Uterus (tissue), 3 donors: ENCODE measurements at regions not wholly inside any gene's neighbourhood (a gene's known extent, or its start where the extent isn't known, plus 50 kb on each side); places are given as distances from the start of the nearest gene placed in this dataset.

Experiments
- DNase-seq, 2 donors: peaks; one replicate each; pipeline ENCODE4 v3.0.0-alpha.2; 2019 to 2020
- H3K27ac ChIP-seq, 2 donors: fragments of 200-600 bp; sonication (generic); 1 replicate in 1 of 2; 2 replicates in 1 of 2; pipeline ENCODE4 v1.5.1; 2016 to 2018
- H3K27me3 ChIP-seq, 2 donors: fragments of 200-600 bp; sonication (generic); one replicate each; pipeline ENCODE4 v1.5.1; 2018 to 2019; ENCODE audit warnings: control low read depth in 1 of 2
- H3K36me3 ChIP-seq, 2 donors: fragments of 200-600 bp; sonication (generic); one replicate each; pipeline ENCODE4 v1.5.1; 2019; ENCODE audit warnings: control low read depth in 1 of 2
- H3K4me1 ChIP-seq, 2 donors: fragments of 200-600 bp; sonication (generic); one replicate each; pipeline ENCODE4 v1.5.1; 2018 to 2019; ENCODE audit warnings: control low read depth in 1 of 2
- H3K4me3 ChIP-seq, 2 donors: fragments of 200-600 bp; sonication (generic); 1 replicate in 1 of 2; 2 replicates in 1 of 2; pipeline ENCODE4 v1.5.1; 2018 to 2019; ENCODE audit warnings: mild to moderate bottlenecking in 1 of 2
- H3K9me3 ChIP-seq, 2 donors: fragments of 200-600 bp; sonication (generic); one replicate each; pipeline ENCODE4 v1.5.1; 2019; ENCODE audit warnings: control low read depth in 1 of 2
- CTCF ChIP-seq, 4 experiments: fragments of 200-600 bp in 2 of 4; fragments of 450-650 bp in 2 of 4; sonication (generic) in 2 of 4; IDR thresholded peaks; one replicate each; pipeline ENCODE4 v1.5.1; 2016 to 2019; ENCODE audit warnings: antibody characterized with exemption in 4 of 4, mild to moderate bottlenecking in 2 of 4, moderate library complexity in 1 of 4
- POLR2A ChIP-seq, 2 donors: fragments of 450-650 bp; IDR thresholded peaks; one replicate each; pipeline ENCODE4 v1.6.1; 2016; ENCODE audit warnings: antibody characterized with exemption in 2 of 2, mild to moderate bottlenecking in 1 of 2, moderate library complexity in 1 of 2
- intact Hi-C: fragments of 100-400 bp; cut with DNase I; formaldehyde crosslinking; loops from one replicate; pipeline ENCODE4 v1.15.1; 2023; ENCODE audit warnings: low total_unique reads
- donor health status: DM: yes; HTN: yes; CAD: no.

DNA sequence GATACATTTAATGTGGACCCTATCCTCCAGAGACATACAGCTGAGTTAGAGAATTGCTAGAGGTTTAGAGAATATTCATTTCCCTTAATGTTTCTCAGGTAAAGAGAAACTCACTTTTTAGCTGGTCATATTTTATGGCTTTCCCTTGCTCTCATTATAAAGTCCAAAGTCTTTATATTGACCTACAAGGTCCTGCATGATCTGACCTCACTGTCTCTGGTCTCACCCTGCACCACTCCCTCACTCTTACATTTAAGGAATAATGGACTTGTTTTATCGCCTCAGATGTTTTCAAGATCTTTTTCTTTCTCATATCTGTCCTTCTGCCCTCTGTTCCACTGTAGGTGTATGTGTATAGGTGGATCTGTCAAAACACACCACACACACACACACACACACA is 597.3 kb downstream of the PLCL1 start:
- Histone ChIP-seq H3K4me1 (no peaks in the 10 kb centered on the region), H3K36me3 (no peaks in the 10 kb centered on the region), H3K27me3 (no peaks in the 10 kb centered on the region), H3K27ac (no peak overlapping the region), H3K4me3 (no peak overlapping the region), H3K9me3 (no peaks in the 10 kb centered on the region)
- DNase-seq, result no peak
- TF ChIP-seq POLR2A (IDR thresholded peaks at IDR 0.05), result no peak
- no peak for TF ChIP-seq CTCF (IDR thresholded peaks at IDR 0.05)
- intact Hi-C loops, result no loop called here

- no peaks in the 10 kb centered on the region for H3K4me1 ChIP-seq
- H3K36me3 ChIP-seq, result no peaks in the 10 kb centered on the region
- DNase-seq, result no peak
- H3K27me3 ChIP-seq, result no peaks in the 10 kb centered on the region
- no peak overlapping the region for H3K4me3 ChIP-seq
- H3K27ac ChIP-seq, result no peak overlapping the region
- H3K9me3 ChIP-seq, result no peaks in the 10 kb centered on the region
- no peak for TF ChIP-seq POLR2A (IDR thresholded peaks at IDR 0.05)
- TF ChIP-seq CTCF (IDR thresholded peaks at IDR 0.05), result no peak
- intact Hi-C loops, result no loop called here
These were observed 596.6 kb downstream of the PLCL1 start for GRCh38 chr2:198400999-198401398.

DNA sequence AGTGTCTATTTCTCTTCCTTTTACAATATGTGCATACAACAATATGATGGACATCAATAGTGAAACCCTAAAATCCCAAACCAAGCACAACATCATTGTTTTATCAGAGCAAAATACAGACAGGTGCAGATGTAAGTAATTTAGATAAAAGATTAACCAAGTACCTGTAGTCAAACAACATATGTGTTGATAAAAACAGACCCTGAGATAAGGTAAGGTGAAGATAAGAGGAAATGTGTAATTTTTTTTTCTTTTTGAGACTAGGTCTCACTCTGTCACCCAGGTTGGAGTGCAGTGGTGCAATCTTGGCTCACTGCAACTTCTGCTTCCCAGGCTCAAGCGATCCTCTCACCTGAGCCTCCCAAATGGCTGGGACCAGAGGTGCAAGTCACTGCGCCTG is 589.8 kb downstream of the PLCL1 start:
- Histone ChIP-seq H3K27ac (no peak overlapping the region), H3K4me3 (no peak overlapping the region), H3K4me1 (no peaks in the 10 kb centered on the region), H3K9me3 (no peaks in the 10 kb centered on the region), H3K36me3 (no peaks in the 10 kb centered on the region), H3K27me3 (no peaks in the 10 kb centered on the region)
- TF ChIP-seq CTCF (IDR thresholded peaks at IDR 0.05) (no peak), POLR2A (IDR thresholded peaks at IDR 0.05) (no peak)
- DNase-seq, result no peak
- intact Hi-C loops, result no loop called here

DNA sequence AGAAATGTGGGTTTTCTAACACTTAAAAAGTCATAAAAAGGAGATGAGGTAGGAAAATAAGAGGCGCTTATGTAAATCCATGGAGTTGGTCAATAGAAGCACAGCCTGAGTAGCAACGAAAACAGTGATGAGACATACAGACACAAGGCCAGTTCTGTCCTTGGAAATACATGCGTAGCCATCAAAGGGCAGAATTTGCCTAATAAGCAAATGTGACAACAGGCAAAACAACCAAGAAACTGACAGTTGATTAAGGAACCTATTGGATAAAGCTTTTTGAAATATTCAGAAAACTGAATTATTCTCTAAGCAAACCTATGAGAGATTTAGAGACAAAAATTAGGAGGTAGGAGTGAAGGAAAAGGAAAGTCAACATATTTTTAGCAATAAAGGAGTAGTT is 586.3 kb downstream of the PLCL1 start:
- H3K4me1 ChIP-seq, result no peaks in the 10 kb centered on the region
- H3K27ac ChIP-seq, result no peak overlapping the region
- intact Hi-C loops, result no loop called here
- DNase-seq, result no peak
- no peaks in the 10 kb centered on the region for H3K36me3 ChIP-seq
- no peaks in the 10 kb centered on the region for H3K27me3 ChIP-seq
- H3K9me3 ChIP-seq, result no peaks in the 10 kb centered on the region
- H3K4me3 ChIP-seq, result no peak overlapping the region
- no peak for TF ChIP-seq CTCF (IDR thresholded peaks at IDR 0.05)
- no peak for TF ChIP-seq POLR2A (IDR thresholded peaks at IDR 0.05)

DNA sequence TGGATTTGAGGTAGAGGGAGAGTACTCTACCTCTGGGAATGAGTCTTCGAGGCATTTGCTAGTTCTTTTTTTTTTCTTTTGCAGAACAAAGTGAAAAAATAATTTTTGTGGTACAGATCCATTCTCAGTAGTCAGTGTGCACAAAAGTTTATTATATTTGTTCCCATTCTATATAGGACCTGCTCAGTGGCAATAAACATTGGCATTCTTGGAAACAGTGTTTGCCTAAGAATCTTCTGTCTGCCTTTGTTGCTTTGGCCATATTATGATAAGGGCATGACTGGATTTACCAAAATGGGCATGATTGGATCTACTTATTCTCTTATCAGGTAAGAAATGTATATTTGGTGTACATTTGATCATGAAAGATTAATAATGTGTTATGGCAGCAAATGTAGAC is 583.3 kb downstream of the PLCL1 start:
- H3K27me3 ChIP-seq, result no peaks in the 10 kb centered on the region
- no peaks in the 10 kb centered on the region for H3K36me3 ChIP-seq
- no peak for TF ChIP-seq CTCF (IDR thresholded peaks at IDR 0.05)
- no peak for TF ChIP-seq POLR2A (IDR thresholded peaks at IDR 0.05)
- H3K9me3 ChIP-seq, result no peaks in the 10 kb centered on the region
- no peak for DNase-seq
- no peaks in the 10 kb centered on the region for H3K4me1 ChIP-seq
- H3K4me3 ChIP-seq, result no peak overlapping the region
- intact Hi-C loops, result no loop called here
- no peak overlapping the region for H3K27ac ChIP-seq
